WERI-Rb-1 (cell line): ENCODE measurements at regions not wholly inside any gene's neighbourhood (a gene's known extent, or its start where the extent isn't known, plus 50 kb on each side); places are given as distances from the start of the nearest gene placed in this dataset.

Source experiments
- DNase-seq: peaks from one replicate; pipeline ENCODE4 v3.0.0-alpha.2; 2020
- H3K27ac ChIP-seq: fragments of 250-450 bp; sonication (Bioruptor Pico); 2 replicates; pipeline ENCODE4 v1.5.1; 2020; ENCODE audit warnings: mild to moderate bottlenecking, moderate library complexity
- H3K27me3 ChIP-seq: fragments of 250-450 bp; sonication (Bioruptor Pico); 2 replicates; pipeline ENCODE4 v1.5.1; 2021; ENCODE audit warnings: mild to moderate bottlenecking, low read depth, moderate library complexity; ENCODE audit not compliant: insufficient read depth, severe bottlenecking
- H3K36me3 ChIP-seq: fragments of 250-450 bp; sonication (Bioruptor Pico); 2 replicates; pipeline ENCODE4 v1.5.1; 2020; ENCODE audit warnings: mild to moderate bottlenecking, moderate library complexity
- H3K4me3 ChIP-seq: 2 replicates; pipeline ENCODE4 v1.5.1; 2011; ENCODE audit warnings: low read depth, mild to moderate bottlenecking, control low read depth, low read length
- H3K9me3 ChIP-seq: fragments of 250-450 bp; sonication (Bioruptor Pico); 2 replicates; pipeline ENCODE4 v1.5.1; 2021; ENCODE audit warnings: mild to moderate bottlenecking, moderate library complexity; ENCODE audit not compliant: severe bottlenecking
- CTCF ChIP-seq: IDR thresholded peaks from 2 replicates; pipeline ENCODE4 v1.5.1; 2011; ENCODE audit warnings: low read depth, mild to moderate bottlenecking, control low read depth, inconsistent platforms, low read length

- no peaks in the 10 kb centered on the region for H3K36me3 ChIP-seq
- no peaks in the 10 kb centered on the region for H3K9me3 ChIP-seq
- no peak overlapping the region for H3K27ac ChIP-seq
- TF ChIP-seq CTCF = no peak
- H3K4me3 ChIP-seq = no peak overlapping the region
- H3K27me3 ChIP-seq = no peaks in the 10 kb centered on the region
- DNase-seq = no peak
Observed at GRCh38 chr13:69069554-69070133, 1038.0 kb upstream of the ATXN8OS start.

- DNase-seq = no peak
- TF ChIP-seq CTCF = no peak
- no peak overlapping the region for H3K27ac ChIP-seq
- H3K36me3 ChIP-seq = no peaks in the 10 kb centered on the region
- no peaks in the 10 kb centered on the region for H3K27me3 ChIP-seq
- H3K9me3 ChIP-seq = no peaks in the 10 kb centered on the region
- H3K4me3 ChIP-seq = no peak overlapping the region
Observed at GRCh38 chr13:69050696-69051095, 1056.9 kb upstream of the ATXN8OS start.

- Histone ChIP-seq H3K36me3 (no peaks in the 10 kb centered on the region), H3K9me3 (no peaks in the 10 kb centered on the region), H3K4me3 (no peak overlapping the region), H3K27ac (no peak overlapping the region), H3K27me3 (no peaks in the 10 kb centered on the region)
- TF ChIP-seq CTCF = no peak
- no peak for DNase-seq
Observed at GRCh38 chr13:69044629-69045028, 1063.0 kb upstream of the ATXN8OS start.

GRCh38 chr13:69040898-69041297 lies 1066.7 kb upstream of the ATXN8OS start:
- no peak for DNase-seq
- Histone ChIP-seq H3K27me3 (no peaks in the 10 kb centered on the region), H3K27ac (no peak overlapping the region), H3K9me3 (no peaks in the 10 kb centered on the region), H3K36me3 (no peaks in the 10 kb centered on the region), H3K4me3 (no peak overlapping the region)
- TF ChIP-seq CTCF = no peak

- no peak for TF ChIP-seq CTCF
- H3K27me3 ChIP-seq = no peaks in the 10 kb centered on the region
- H3K27ac ChIP-seq = no peak overlapping the region
- H3K9me3 ChIP-seq = no peaks in the 10 kb centered on the region
- H3K4me3 ChIP-seq = no peak overlapping the region
- no peak for DNase-seq
- no peaks in the 10 kb centered on the region for H3K36me3 ChIP-seq
Observed at GRCh38 chr13:69035771-69036170, 1071.9 kb upstream of the ATXN8OS start.

- Histone ChIP-seq H3K27ac (no peak overlapping the region), H3K27me3 (no peaks in the 10 kb centered on the region), H3K9me3 (no peaks in the 10 kb centered on the region), H3K36me3 (no peaks in the 10 kb centered on the region), H3K4me3 (no peak overlapping the region)
- no peak for DNase-seq
- TF ChIP-seq CTCF = no peak
Observed at GRCh38 chr13:69028936-69029335, 1078.7 kb upstream of the ATXN8OS start.
